ENCODE measurements at regions not wholly inside any gene's neighbourhood (a gene's known extent, or its start where the extent isn't known, plus 50 kb on each side); places are given as distances from the start of the nearest gene placed in this dataset.
A peak's percentile ranks its signal among the peaks of the same experiment; 100 is the strongest.
"Not testable (repeated sequence)": the region's sequence is repeated elsewhere in the genome, so short reads cannot be mapped to it uniquely, and the experiment has no call there.

- Histone ChIP-seq H3K27ac (no peak overlapping the region), H3K4me3 (no peak overlapping the region)
- TF ChIP-seq CTCF (IDR thresholded peaks at IDR 0.05) = no peak
- DNase-seq (ENCODE audit: low spot score) = no peak
These were observed 401.5 kb upstream of the FRG2C start for GRCh38 chr3:75262661-75263060.

- TF ChIP-seq CTCF (IDR thresholded peaks at IDR 0.05) = no peak
- H3K4me3 ChIP-seq = no peak overlapping the region
- no peak for DNase-seq (ENCODE audit: low spot score)
- H3K27ac ChIP-seq = no peak overlapping the region
These were observed 398.2 kb upstream of the FRG2C start for GRCh38 chr3:75265897-75266296.

- not testable (repeated sequence) for DNase-seq (ENCODE audit: low spot score); H3K27ac ChIP-seq; H3K4me3 ChIP-seq
These were observed 395.6 kb upstream of the FRG2C start for GRCh38 chr3:75268576-75268975.

- DNase-seq (ENCODE audit: low spot score); H3K27ac ChIP-seq; H3K4me3 ChIP-seq: not testable (repeated sequence)
These were observed 391.9 kb upstream of the FRG2C start for GRCh38 chr3:75272237-75272636.

- DNase-seq (ENCODE audit: low spot score) = no peak
- no peak for TF ChIP-seq CTCF (IDR thresholded peaks at IDR 0.05)
- Histone ChIP-seq H3K27ac (no peak overlapping the region), H3K4me3 (no peak overlapping the region)
These were observed 391.4 kb upstream of the FRG2C start for GRCh38 chr3:75272691-75273090.

- DNase-seq (ENCODE audit: low spot score); H3K4me3 ChIP-seq: not testable (repeated sequence)
These were observed 378.5 kb upstream of the FRG2C start for GRCh38 chr3:75285531-75286148.

GRCh38 chr3:75288972-75289574 lies 375.1 kb upstream of the FRG2C start:
- DNase-seq (ENCODE audit: low spot score); H3K27ac ChIP-seq; H3K4me3 ChIP-seq: not testable (repeated sequence)

More at GRCh38 chr3:75285531-75286148, 378.5 kb upstream of the FRG2C start:
- not testable (repeated sequence) for H3K27ac ChIP-seq

GRCh38 chr3:75294124-75294523 lies 370.0 kb upstream of the FRG2C start:
- DNase-seq (ENCODE audit: low spot score) = no peak
- no peak overlapping the region for H3K4me3 ChIP-seq
- peak; percentile 74 for TF ChIP-seq CTCF (IDR thresholded peaks at IDR 0.05)
- no peak overlapping the region for H3K27ac ChIP-seq

GRCh38 chr3:75295013-75295412 lies 369.1 kb upstream of the FRG2C start:
- TF ChIP-seq CTCF (IDR thresholded peaks at IDR 0.05) = no peak
- DNase-seq (ENCODE audit: low spot score) = no peak
- H3K27ac ChIP-seq = no peak overlapping the region
- no peak overlapping the region for H3K4me3 ChIP-seq

Data from coronary artery (tissue), 2 donors.